GM12865 (cell line): ENCODE measurements at regions not wholly inside any gene's neighbourhood (a gene's known extent, or its start where the extent isn't known, plus 50 kb on each side); places are given as distances from the start of the nearest gene placed in this dataset.

Experiments used
- DNase-seq: peaks from one replicate; pipeline ENCODE4 v3.0.0; 2010; ENCODE audit warnings: low read depth
- H3K4me3 ChIP-seq: 2 replicates; pipeline ENCODE4 v1.5.1; 2011; ENCODE audit warnings: mild to moderate bottlenecking, low read depth, low read length, control low read depth
- TF ChIP-seq, protein P1 (sequence below): IDR thresholded peaks from 2 replicates; pipeline ENCODE4 v1.5.1; 2011; ENCODE audit warnings: low read length, control low read depth, low read depth, inconsistent platforms; ENCODE audit not compliant: insufficient read depth; ENCODE audit errors: missing control alignments

DNA sequence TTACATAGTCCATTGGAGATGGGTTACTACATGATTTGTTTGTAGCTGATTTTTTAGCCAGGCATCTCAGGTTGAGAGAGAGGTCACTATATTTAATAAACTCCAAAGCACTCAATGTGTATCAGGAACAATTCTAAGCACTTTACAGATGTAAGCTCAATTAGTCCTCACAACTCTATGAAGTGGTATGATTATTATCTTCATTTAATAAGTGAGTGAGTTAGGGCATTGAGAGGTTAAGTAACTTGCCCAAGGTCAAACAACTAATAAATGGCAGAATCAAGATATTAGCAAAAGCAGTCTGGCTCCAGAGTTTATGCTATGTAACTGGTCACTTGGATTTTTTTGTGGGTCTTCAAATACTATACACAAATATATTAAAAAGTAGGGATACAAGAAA, 56.3 kb upstream of the ABI3BP start:
- no peak overlapping the region for H3K4me3 ChIP-seq
- TF ChIP-seq, protein P1, sequence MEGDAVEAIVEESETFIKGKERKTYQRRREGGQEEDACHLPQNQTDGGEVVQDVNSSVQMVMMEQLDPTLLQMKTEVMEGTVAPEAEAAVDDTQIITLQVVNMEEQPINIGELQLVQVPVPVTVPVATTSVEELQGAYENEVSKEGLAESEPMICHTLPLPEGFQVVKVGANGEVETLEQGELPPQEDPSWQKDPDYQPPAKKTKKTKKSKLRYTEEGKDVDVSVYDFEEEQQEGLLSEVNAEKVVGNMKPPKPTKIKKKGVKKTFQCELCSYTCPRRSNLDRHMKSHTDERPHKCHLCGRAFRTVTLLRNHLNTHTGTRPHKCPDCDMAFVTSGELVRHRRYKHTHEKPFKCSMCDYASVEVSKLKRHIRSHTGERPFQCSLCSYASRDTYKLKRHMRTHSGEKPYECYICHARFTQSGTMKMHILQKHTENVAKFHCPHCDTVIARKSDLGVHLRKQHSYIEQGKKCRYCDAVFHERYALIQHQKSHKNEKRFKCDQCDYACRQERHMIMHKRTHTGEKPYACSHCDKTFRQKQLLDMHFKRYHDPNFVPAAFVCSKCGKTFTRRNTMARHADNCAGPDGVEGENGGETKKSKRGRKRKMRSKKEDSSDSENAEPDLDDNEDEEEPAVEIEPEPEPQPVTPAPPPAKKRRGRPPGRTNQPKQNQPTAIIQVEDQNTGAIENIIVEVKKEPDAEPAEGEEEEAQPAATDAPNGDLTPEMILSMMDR: no peak
- DNase-seq: no peak

DNA sequence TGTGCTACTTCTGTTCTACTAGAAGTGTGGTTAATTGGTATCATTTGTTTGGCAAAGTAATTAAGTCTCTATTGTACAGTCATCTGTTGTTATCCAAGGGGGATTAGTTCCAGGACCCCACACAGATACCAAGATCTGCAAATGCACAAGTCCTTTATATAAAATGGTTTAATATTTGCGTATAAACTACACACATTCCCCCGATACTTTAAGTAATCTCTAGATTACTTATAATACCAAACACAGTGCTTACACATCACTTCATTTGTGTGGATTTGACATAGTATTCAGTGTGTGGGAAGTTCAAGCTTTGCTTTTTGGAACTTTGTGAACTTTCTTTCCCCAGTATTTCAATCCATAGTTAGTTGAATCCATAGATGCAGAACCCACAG, 50.5 kb upstream of the ABI3BP start:
- H3K4me3 ChIP-seq: no peak overlapping the region
- TF ChIP-seq, protein P1: no peak
- no peak for DNase-seq

DNA sequence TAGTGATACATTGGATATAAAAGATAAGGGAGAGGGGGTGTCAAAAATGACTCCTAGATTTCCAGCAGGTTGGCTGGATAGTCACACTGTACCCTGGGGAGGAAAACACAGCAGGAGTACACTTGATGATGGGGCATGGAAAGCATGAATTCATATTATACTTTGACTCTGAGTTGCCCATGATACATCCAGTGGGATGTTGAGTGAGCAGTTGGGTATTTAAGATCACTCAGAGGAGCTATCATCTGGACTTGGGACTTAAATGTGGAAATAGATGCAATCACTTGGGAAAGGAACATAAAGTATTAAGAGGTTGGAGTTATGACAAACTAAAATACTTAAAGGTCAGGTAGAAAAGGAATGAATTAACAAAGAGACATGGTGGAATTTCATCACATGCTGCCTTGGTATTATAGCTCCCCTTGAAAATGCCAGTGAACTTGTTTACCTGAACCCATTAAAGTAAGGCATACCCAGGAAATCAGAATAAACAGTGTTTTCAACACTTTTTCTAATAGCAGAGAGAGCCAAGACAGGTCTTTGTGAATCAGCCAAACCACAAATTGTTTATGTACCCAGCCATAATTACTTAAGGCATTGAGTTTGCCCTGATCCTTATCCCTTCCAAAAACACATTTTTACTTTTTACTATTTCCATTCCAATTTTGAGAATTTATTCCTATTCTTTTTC, 49.9 kb upstream of the ABI3BP start:
- DNase-seq: no peak
- TF ChIP-seq, protein P1: no peak
- no peak overlapping the region for H3K4me3 ChIP-seq
